T-helper 2 cell (primary cell): ENCODE measurements at regions not wholly inside any gene's neighbourhood (a gene's known extent, or its start where the extent isn't known, plus 50 kb on each side); places are given as distances from the start of the nearest gene placed in this dataset.

Source experiments
- DNase-seq, 5 experiments: peaks; one replicate each; pipeline versions ENCODE4 v3.0.0 to v3.0.0-alpha.2; 2012 to 2022

GRCh38 chr9:20191228-20191840 is 402.5 kb upstream of the SLC24A2 start:
- DNase-seq, result no peak

GRCh38 chr9:20189871-20190270 is 401.0 kb upstream of the SLC24A2 start:
- no peak for DNase-seq

- no peak for DNase-seq
Observed at GRCh38 chr9:20188616-20189369, 400.0 kb upstream of the SLC24A2 start.

- no peak for DNase-seq
Observed at GRCh38 chr9:20187318-20187717, 398.5 kb upstream of the SLC24A2 start.

- no peak for DNase-seq
Observed at GRCh38 chr9:20186823-20187222, 398.0 kb upstream of the SLC24A2 start.

- DNase-seq, result no peak
Observed at GRCh38 chr9:20186231-20186630, 397.4 kb upstream of the SLC24A2 start.

- no peak for DNase-seq
Observed at GRCh38 chr9:20184541-20184940, 395.7 kb upstream of the SLC24A2 start.

GRCh38 chr9:20178679-20179078 is 389.8 kb upstream of the SLC24A2 start:
- no peak for DNase-seq

- DNase-seq, result no peak
Observed at GRCh38 chr9:20178197-20178596, 389.4 kb upstream of the SLC24A2 start.

- DNase-seq, result no peak
Observed at GRCh38 chr9:20170122-20170521, 381.3 kb upstream of the SLC24A2 start.

- no peak for DNase-seq
Observed at GRCh38 chr9:20152151-20152725, 363.4 kb upstream of the SLC24A2 start.

- no peak for DNase-seq
Observed at GRCh38 chr9:20148416-20148815, 359.6 kb upstream of the SLC24A2 start.

GRCh38 chr9:20144197-20144596 is 355.4 kb upstream of the SLC24A2 start:
- peak in 1 of 5 experiments; percentile 5 for DNase-seq

- DNase-seq, result no peak
Observed at GRCh38 chr9:20139763-20140290, 351.0 kb upstream of the SLC24A2 start.

GRCh38 chr9:20138841-20139240 is 350.0 kb upstream of the SLC24A2 start:
- DNase-seq, result no peak

GRCh38 chr9:20138116-20138515 is 349.3 kb upstream of the SLC24A2 start:
- DNase-seq, result no peak

GRCh38 chr9:20137425-20137824 is 348.6 kb upstream of the SLC24A2 start:
- DNase-seq, result no peak

GRCh38 chr9:20135119-20135697 is 346.4 kb upstream of the SLC24A2 start:
- DNase-seq, result no peak

GRCh38 chr9:20125727-20126126 is 336.9 kb upstream of the SLC24A2 start:
- DNase-seq, result no peak

- no peak for DNase-seq
Observed at GRCh38 chr9:20119566-20119965, 330.7 kb upstream of the SLC24A2 start.

GRCh38 chr9:20117986-20118385 is 329.1 kb upstream of the SLC24A2 start:
- DNase-seq, result no peak

- no peak for DNase-seq
Observed at GRCh38 chr9:20117482-20117881, 328.6 kb upstream of the SLC24A2 start.

GRCh38 chr9:20114974-20115373 is 326.1 kb upstream of the SLC24A2 start:
- DNase-seq, result no peak
